Trophoblast cell (in vitro differentiated cells and primary cell): ENCODE measurements at regions not wholly inside any gene's neighbourhood (a gene's known extent, or its start where the extent isn't known, plus 50 kb on each side); places are given as distances from the start of the nearest gene placed in this dataset.

Experiments
- DNase-seq, 2 donors: peaks; one replicate each; pipeline ENCODE4 v3.0.0-alpha.2; 2016
- H2AFZ ChIP-seq: 2 replicates; pipeline ENCODE4 v1.6.1; 2013; ENCODE audit warnings: low read length, moderate library complexity, mild to moderate bottlenecking; ENCODE audit not compliant: insufficient read depth, poor library complexity
- H2AK5ac ChIP-seq: 2 replicates; pipeline ENCODE4 v1.6.1; 2013; ENCODE audit warnings: mild to moderate bottlenecking, low read length
- H2BK120ac ChIP-seq: 2 replicates; pipeline ENCODE4 v1.6.1; 2013; ENCODE audit warnings: low read length, mild to moderate bottlenecking, moderate library complexity; ENCODE audit not compliant: insufficient read depth, poor library complexity
- H2BK12ac ChIP-seq: 2 replicates; pipeline ENCODE4 v1.6.1; 2013; ENCODE audit warnings: mild to moderate bottlenecking, low read length, moderate library complexity
- H2BK5ac ChIP-seq: 2 replicates; pipeline ENCODE4 v1.6.1; 2013; ENCODE audit warnings: low read length, low read depth, moderate library complexity, mild to moderate bottlenecking; ENCODE audit not compliant: poor library complexity
- H3K14ac ChIP-seq: 2 replicates; pipeline ENCODE4 v1.6.1; 2013; ENCODE audit warnings: mild to moderate bottlenecking, low read length
- H3K18ac ChIP-seq: 2 replicates; pipeline ENCODE4 v1.6.1; 2013; ENCODE audit warnings: mild to moderate bottlenecking, low read length
- H3K23ac ChIP-seq: 2 replicates; pipeline ENCODE4 v1.6.1; 2013; ENCODE audit warnings: low read length
- H3K27ac ChIP-seq: 2 replicates; pipeline ENCODE4 v1.5.1; 2013; ENCODE audit warnings: low read depth, mild to moderate bottlenecking, inconsistent platforms, low read length, moderate library complexity
- H3K27me3 ChIP-seq: 2 replicates; pipeline ENCODE4 v1.6.1; 2013; ENCODE audit warnings: inconsistent platforms, mild to moderate bottlenecking, low read length, moderate library complexity; ENCODE audit not compliant: insufficient read depth
- H3K36me3 ChIP-seq, 2 experiments: 1 replicate in 1 of 2; 2 replicates in 1 of 2; pipeline ENCODE4 v1.6.1; 2013; ENCODE audit warnings: low read length in 2 of 2, mild to moderate bottlenecking in 2 of 2, moderate library complexity in 1 of 2; ENCODE audit not compliant: insufficient read depth in 2 of 2, control insufficient read depth in 1 of 2
- H3K4ac ChIP-seq: 2 replicates; pipeline ENCODE4 v1.6.1; 2013; ENCODE audit warnings: low read depth, mild to moderate bottlenecking, low read length, moderate library complexity
- H3K4me1 ChIP-seq, 2 experiments: 1 replicate in 1 of 2; 2 replicates in 1 of 2; pipeline ENCODE4 v1.6.1; 2013; ENCODE audit warnings: low read length in 2 of 2, mild to moderate bottlenecking in 2 of 2, moderate library complexity in 1 of 2; ENCODE audit not compliant: insufficient read depth in 2 of 2, control insufficient read depth in 1 of 2
- H3K4me2 ChIP-seq: 2 replicates; pipeline ENCODE4 v1.6.1; 2013; ENCODE audit warnings: inconsistent platforms, mild to moderate bottlenecking, low read length, moderate library complexity
- H3K4me3 ChIP-seq: 2 replicates; pipeline ENCODE4 v1.5.1; 2013; ENCODE audit warnings: mild to moderate bottlenecking, low read depth, low read length, inconsistent platforms
- H3K79me1 ChIP-seq: one replicate; pipeline ENCODE4 v1.6.1; 2013; ENCODE audit warnings: low read length
- H3K79me2 ChIP-seq: 2 replicates; pipeline ENCODE4 v1.6.1; 2013; ENCODE audit warnings: low read length, mild to moderate bottlenecking; ENCODE audit not compliant: control insufficient read depth, insufficient read depth, poor library complexity
- H3K9ac ChIP-seq: 2 replicates; pipeline ENCODE4 v1.6.1; 2013; ENCODE audit warnings: mild to moderate bottlenecking, low read length
- H3K9me3 ChIP-seq: 2 replicates; pipeline ENCODE4 v1.6.1; 2013; ENCODE audit warnings: low read depth, mild to moderate bottlenecking, control low read depth, inconsistent platforms, low read length; ENCODE audit not compliant: insufficient read depth
- H4K12ac ChIP-seq: 2 replicates; pipeline ENCODE4 v1.6.1; 2013; ENCODE audit warnings: low read depth, mild to moderate bottlenecking, low read length, moderate library complexity
- H4K8ac ChIP-seq: 2 replicates; pipeline ENCODE4 v1.6.1; 2013; ENCODE audit warnings: low read depth, mild to moderate bottlenecking, low read length, moderate library complexity
- H4K91ac ChIP-seq: one replicate; pipeline ENCODE4 v1.6.1; 2013; ENCODE audit warnings: low read depth, mild to moderate bottlenecking, low read length, moderate library complexity
- WGBS: extraction: QIAGEN DNeasy Blood & Tissue Kit; methylation state at CpG from one replicate; pipeline ENCODE4 v1.1.7; 2013; ENCODE audit warnings: missing lambda C conversion rate; ENCODE audit not compliant: insufficient read length, insufficient coverage; ENCODE audit errors: extremely low coverage; 5-methylcytosine and 5-hydroxymethylcytosine counted together

GRCh38 chr3:64970634-64971033, 282.8 kb upstream of the ADAMTS9 start:
- Histone ChIP-seq H4K8ac (no peak overlapping the region), H3K79me1 (peaks cover 2% of the 10 kb centered on the region), H3K4me1 (peaks cover 3 to 7% of the 10 kb centered on the region in 2 experiments), H3K4me2 (no peak overlapping the region), H2BK120ac (no peak overlapping the region), H4K12ac (no peak overlapping the region), H4K91ac (no peak overlapping the region), H2AFZ (no peak overlapping the region), H3K27ac (no peak overlapping the region), H3K36me3 (no peaks in the 10 kb centered on the region), H3K23ac (no peak overlapping the region), H2AK5ac (no peak overlapping the region), H3K4ac (no peak overlapping the region), H3K4me3 (no peak overlapping the region), H3K14ac (no peak overlapping the region), H3K79me2 (no peaks in the 10 kb centered on the region), H3K18ac (no peak overlapping the region), H3K9ac (no peak overlapping the region), H3K9me3 (no peaks in the 10 kb centered on the region), H3K27me3 (no peaks in the 10 kb centered on the region), H2BK12ac (no peak overlapping the region), H2BK5ac (no peak overlapping the region)
- WGBS = no CpG with 5 or more reads among the region's 3 CpGs
- DNase-seq = no peak

GRCh38 chr3:64961301-64961700, 273.5 kb upstream of the ADAMTS9 start:
- no peak overlapping the region for H2BK5ac ChIP-seq
- no peak overlapping the region for H3K23ac ChIP-seq
- no peak for DNase-seq
- H3K27ac ChIP-seq = no peak overlapping the region
- H2BK120ac ChIP-seq = no peak overlapping the region
- no peak overlapping the region for H2AFZ ChIP-seq
- H3K4ac ChIP-seq = no peak overlapping the region
- H3K79me1 ChIP-seq = no peaks in the 10 kb centered on the region
- no peak overlapping the region for H4K91ac ChIP-seq
- no peaks in the 10 kb centered on the region for H3K36me3 ChIP-seq
- no peak overlapping the region for H3K14ac ChIP-seq
- H3K4me2 ChIP-seq = no peak overlapping the region
- H3K9ac ChIP-seq = no peak overlapping the region
- H2AK5ac ChIP-seq = no peak overlapping the region
- no peak overlapping the region for H4K8ac ChIP-seq
- no peak overlapping the region for H3K18ac ChIP-seq
- no peaks in the 10 kb centered on the region for H3K27me3 ChIP-seq
- H2BK12ac ChIP-seq = no peak overlapping the region
- H3K9me3 ChIP-seq = no peaks in the 10 kb centered on the region
- H3K79me2 ChIP-seq = no peaks in the 10 kb centered on the region
- no peak overlapping the region for H3K4me3 ChIP-seq
- H3K4me1 ChIP-seq = no peaks in the 10 kb centered on the region
- no peak overlapping the region for H4K12ac ChIP-seq

- Histone ChIP-seq H2AK5ac (no peak overlapping the region), H3K4me1 (peaks cover 5 to 6% of the 10 kb centered on the region in 2 experiments), H3K18ac (no peak overlapping the region), H4K12ac (no peak overlapping the region), H3K14ac (no peak overlapping the region), H2BK12ac (no peak overlapping the region), H3K79me2 (no peaks in the 10 kb centered on the region), H4K8ac (no peak overlapping the region), H3K4ac (no peak overlapping the region), H4K91ac (no peak overlapping the region), H3K4me3 (no peak overlapping the region), H3K27me3 (no peaks in the 10 kb centered on the region), H3K9ac (no peak overlapping the region), H2AFZ (no peak overlapping the region), H3K36me3 (no peaks in the 10 kb centered on the region), H2BK5ac (no peak overlapping the region), H3K4me2 (no peak overlapping the region), H3K27ac (no peak overlapping the region), H2BK120ac (no peak overlapping the region), H3K23ac (no peak overlapping the region), H3K79me1 (no peaks in the 10 kb centered on the region), H3K9me3 (no peaks in the 10 kb centered on the region)
- DNase-seq = no peak
- WGBS = no CpG with 5 or more reads among the region's 3 CpGs
Observed at GRCh38 chr3:64958199-64958843, 270.5 kb upstream of the ADAMTS9 start.

GRCh38 chr3:64957408-64958198, 269.8 kb upstream of the ADAMTS9 start:
- Histone ChIP-seq H2BK120ac (no peak overlapping the region), H3K4me1 (peaks cover 5 to 6% of the 10 kb centered on the region in 2 experiments), H3K27ac (no peak overlapping the region), H2AFZ (no peak overlapping the region), H4K8ac (no peak overlapping the region), H3K9me3 (no peaks in the 10 kb centered on the region), H3K18ac (no peak overlapping the region), H3K4me2 (no peak overlapping the region), H3K79me2 (no peaks in the 10 kb centered on the region), H3K27me3 (no peaks in the 10 kb centered on the region), H3K4ac (no peak overlapping the region), H3K14ac (no peak overlapping the region), H3K4me3 (no peak overlapping the region), H3K36me3 (no peaks in the 10 kb centered on the region), H3K23ac (no peak overlapping the region), H3K9ac (no peak overlapping the region), H3K79me1 (no peaks in the 10 kb centered on the region), H2BK12ac (no peak overlapping the region), H4K91ac (no peak overlapping the region), H2AK5ac (no peak overlapping the region), H4K12ac (no peak overlapping the region), H2BK5ac (no peak overlapping the region)
- no CpG with 5 or more reads among the region's 6 CpGs for WGBS
- no peak for DNase-seq
